Fibroblast of mammary gland (primary cell): ENCODE measurements at regions not wholly inside any gene's neighbourhood (a gene's known extent, or its start where the extent isn't known, plus 50 kb on each side); places are given as distances from the start of the nearest gene placed in this dataset.
A peak's percentile ranks its signal among the peaks of the same experiment; 100 is the strongest.

Experiments
- DNase-seq: peaks from one replicate; pipeline ENCODE4 v3.0.0-alpha.2; 2010; ENCODE audit warnings: low read depth
- H3K4me3 ChIP-seq: 2 replicates; pipeline ENCODE4 v1.5.1; 2011; ENCODE audit warnings: low read depth, mild to moderate bottlenecking, low read length, moderate library complexity; ENCODE audit not compliant: control insufficient read depth
- TF ChIP-seq, protein P1 (sequence below): conservative IDR thresholded peaks from 2 replicates; pipeline ENCODE4 v1.5.1; 2011; ENCODE audit warnings: low read depth, low read length, inconsistent platforms; ENCODE audit not compliant: control insufficient read depth, insufficient read depth

DNA sequence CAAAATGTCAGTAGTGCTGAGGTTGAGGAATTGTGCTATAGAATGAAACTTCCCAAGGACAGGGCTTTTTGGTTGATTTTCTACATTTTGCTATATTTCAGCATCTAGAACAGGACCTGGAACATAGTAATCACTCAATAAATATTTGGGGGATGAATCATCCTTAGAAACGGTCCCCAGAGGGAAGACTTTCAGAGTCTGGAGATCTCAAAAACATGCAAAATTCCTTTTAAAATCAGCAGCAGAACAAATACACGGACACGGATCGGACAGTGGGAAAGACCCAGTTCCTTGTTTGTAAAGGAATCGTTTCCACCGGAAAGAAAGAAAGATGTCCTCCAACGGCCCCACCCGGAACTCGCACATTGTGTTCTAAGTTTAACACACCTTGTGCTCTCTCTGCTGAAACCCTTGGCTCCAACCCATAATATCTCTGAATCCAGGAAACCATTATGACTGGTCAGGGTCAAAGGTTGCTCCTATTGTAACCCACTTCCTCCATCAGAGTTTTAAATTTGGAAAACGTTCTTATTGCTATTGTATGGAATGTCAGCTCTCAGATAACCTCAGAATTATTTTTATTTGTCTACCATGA is 617.2 kb downstream of the MED13L start:
- no peak overlapping the region for H3K4me3 ChIP-seq

DNA sequence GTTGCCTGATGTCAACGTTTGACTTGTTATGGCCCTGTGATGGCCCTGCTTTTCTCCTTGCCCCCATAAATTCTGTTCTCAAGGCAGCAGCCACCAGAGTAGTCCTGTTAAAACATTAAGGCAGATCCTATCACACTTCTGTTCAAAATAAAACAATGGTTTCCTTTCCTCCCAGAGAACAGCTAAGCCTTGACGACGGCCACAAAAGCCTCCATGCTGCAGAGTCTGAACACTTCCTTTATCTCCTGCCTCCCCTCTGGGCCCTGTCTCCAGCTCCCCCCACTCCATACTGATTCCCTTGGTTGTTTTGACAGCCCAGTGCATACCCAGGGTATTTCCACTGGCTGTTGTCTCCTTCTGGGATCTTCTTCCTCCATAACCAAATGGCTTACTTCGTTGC is 618.1 kb downstream of the MED13L start:
- no peak for DNase-seq
- TF ChIP-seq, protein P1, sequence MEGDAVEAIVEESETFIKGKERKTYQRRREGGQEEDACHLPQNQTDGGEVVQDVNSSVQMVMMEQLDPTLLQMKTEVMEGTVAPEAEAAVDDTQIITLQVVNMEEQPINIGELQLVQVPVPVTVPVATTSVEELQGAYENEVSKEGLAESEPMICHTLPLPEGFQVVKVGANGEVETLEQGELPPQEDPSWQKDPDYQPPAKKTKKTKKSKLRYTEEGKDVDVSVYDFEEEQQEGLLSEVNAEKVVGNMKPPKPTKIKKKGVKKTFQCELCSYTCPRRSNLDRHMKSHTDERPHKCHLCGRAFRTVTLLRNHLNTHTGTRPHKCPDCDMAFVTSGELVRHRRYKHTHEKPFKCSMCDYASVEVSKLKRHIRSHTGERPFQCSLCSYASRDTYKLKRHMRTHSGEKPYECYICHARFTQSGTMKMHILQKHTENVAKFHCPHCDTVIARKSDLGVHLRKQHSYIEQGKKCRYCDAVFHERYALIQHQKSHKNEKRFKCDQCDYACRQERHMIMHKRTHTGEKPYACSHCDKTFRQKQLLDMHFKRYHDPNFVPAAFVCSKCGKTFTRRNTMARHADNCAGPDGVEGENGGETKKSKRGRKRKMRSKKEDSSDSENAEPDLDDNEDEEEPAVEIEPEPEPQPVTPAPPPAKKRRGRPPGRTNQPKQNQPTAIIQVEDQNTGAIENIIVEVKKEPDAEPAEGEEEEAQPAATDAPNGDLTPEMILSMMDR, result no peak
- no peak overlapping the region for H3K4me3 ChIP-seq

More for the DNA sequence above, 617.2 kb downstream of the MED13L start:
- peak; percentile 85 for DNase-seq
- TF ChIP-seq, protein P1, result no peak

- DNase-seq, result peak; percentile 47
- TF ChIP-seq, protein P1, result no peak
- no peak overlapping the region for H3K4me3 ChIP-seq
Measured at GRCh38 chr12:115657081-115658013, 620.1 kb downstream of the MED13L start.

GRCh38 chr12:115650026-115650425 is 627.5 kb downstream of the MED13L start:
- TF ChIP-seq, protein P1, result no peak
- DNase-seq, result no peak
- H3K4me3 ChIP-seq, result no peak overlapping the region

DNA sequence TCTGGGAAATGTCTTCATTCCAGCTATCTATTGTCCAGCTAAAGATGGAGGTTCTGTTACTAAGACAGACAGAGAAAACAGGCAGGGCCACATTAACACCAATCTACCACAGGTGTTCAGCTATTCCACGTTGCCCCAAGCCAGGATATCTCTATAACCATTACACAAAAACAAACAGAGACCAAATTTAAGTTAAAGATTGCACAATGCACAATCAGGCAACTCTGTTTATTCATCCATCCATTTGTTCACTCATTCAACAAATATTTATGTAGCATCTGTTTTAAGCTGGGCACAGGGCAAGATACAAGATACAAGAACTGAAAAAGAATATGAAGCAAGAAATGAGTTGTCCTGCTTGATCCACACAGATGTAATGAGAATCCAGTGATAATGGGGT is 629.0 kb downstream of the MED13L start:
- TF ChIP-seq, protein P1, result no peak
- DNase-seq, result peak; percentile 54
- H3K4me3 ChIP-seq, result no peak overlapping the region

DNA sequence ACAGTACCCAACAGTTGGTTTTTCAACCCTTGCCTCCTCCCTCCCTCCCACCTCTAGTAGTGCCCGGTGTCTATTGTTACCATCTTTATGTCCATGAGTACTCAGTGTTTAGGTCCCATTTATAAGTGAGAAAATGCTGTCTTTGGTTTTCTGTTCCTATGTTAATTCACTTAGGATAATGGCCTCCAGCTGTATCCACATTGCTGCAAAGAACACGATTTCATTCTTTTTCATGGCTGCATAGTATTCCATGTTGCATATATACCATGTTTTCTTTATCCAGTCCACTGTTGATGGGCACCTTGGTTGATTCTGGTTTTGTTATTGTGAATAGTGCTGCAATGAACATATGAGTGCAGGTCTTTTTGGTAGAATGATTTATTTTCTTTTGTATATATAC is 631.3 kb downstream of the MED13L start:
- no peak for DNase-seq
- H3K4me3 ChIP-seq, result no peak overlapping the region
- TF ChIP-seq, protein P1, result no peak
